ENCODE measurements at regions not wholly inside any gene's neighbourhood (a gene's known extent, or its start where the extent isn't known, plus 50 kb on each side); places are given as distances from the start of the nearest gene placed in this dataset.
"Not testable (repeated sequence)": the region's sequence is repeated elsewhere in the genome, so short reads cannot be mapped to it uniquely, and the experiment has no call there.

DNA sequence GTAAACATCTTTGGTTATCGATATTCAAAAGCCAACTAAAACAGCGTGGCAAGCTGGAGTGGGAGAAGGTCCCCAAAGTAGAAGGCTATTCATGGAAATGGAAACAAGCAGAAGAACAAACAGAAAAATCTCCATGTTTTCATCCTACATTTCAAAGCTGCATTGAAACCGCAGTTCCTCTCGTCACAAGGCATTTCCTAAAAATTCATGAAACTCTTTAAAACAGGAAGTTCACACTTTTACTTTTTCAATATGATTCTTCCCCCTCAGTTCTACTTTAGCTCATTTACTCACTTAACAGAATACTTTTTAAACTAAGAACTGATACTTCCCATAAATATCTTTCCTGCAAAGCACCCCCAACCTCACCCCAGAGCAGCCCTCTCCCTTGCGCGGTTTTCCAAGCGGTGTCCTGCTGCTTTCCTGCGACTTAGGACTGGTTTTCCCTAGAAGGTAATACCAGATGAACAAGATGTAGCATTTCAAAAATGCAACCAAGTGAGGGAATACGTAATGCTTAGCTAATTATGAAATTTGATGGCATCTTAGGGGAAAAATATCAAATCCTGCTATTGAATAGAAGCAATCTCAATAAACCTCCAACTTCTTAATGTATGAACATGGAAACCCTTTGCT, 228.3 kb upstream of the PKN2 start:
- DNase-seq, result no peak

DNA sequence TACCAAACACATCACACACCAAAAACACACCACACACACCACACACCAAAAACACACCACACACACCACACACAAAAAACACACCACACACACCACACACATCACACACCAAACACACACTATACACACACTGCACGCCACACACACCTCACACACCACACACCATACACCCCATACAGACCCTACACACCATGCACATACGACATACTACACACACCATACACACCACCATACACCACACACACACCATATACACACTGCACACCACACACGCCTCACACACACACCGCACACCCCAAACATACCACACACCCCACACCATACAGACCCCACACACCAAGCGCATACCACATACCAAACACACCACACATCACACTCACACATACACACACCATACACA, 226.9 kb upstream of the PKN2 start:
- DNase-seq, result no peak

DNA sequence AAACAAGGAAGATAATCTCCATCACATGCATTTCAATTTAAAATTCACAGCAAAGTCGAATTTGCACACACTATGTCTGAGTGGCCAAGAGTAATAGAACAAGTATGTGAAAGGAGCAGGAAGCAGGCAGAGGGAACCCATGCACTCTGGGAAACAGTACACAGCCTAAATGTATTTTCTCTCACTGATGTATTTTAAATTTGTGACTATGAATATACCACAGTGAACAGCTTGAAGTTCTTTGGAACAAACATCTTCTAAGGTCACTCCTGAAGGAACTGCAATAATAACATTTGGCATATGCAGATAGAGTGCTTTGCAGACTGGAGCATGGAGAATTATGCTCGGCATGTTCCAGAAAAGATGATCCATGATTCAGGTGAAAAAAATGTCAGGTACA, 223.1 kb upstream of the PKN2 start:
- no peak for DNase-seq

DNA sequence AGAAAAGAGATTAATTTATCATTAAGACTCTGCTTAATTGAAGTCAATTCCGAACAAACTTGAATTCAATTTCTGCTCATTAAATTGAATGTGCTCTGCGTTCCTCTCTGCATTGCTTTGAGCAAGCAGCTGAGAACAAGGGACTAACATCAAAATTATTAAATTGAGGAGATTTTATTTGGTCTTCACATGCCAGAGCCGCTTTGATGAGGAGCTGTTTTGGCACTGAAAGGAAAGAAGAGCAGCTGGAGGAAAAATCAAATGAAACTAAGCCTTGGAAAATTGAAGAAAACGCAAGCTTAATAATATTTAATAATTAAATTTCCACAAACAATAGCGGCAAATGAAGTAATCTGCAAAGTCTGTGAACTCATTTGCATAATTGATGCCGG, 222.0 kb upstream of the PKN2 start:
- DNase-seq, result no peak

DNA sequence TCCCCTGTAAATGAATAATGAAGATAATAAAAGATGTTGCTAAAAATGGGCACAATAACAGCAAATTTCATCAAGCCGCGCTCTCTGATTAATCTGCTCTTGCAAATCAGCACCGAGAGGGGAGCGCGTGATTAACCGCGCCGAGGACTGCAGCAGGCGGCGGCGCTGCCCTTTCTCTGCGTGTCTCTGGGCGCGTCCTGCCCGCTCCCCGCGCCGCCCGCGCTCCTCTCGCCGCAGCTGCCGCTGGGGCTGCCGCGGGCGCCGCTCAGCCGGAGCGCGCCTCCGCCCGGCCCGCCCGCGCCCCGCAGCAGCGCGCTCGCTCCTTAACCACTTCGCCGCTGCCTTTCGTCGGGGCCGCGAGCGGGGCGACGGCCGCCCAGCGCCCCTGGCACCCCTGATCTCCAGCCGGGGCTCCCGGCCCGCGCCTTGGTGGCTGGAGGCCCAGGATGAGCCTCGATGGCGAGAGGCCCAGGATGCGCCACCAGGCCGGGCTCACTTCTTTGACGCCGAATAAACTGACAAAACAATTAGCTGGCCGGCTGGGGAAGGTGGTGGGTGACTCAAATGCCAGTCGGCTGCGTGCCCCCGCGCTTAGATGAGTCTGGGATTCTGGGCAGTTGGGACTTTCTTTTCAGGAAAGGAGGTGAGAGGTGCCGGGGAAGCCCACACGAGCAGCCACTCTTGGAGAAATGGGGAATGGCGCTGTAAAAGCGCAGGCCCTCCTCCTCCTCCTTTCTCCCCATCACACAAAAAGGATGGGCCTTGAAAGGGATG, 221.4 kb upstream of the PKN2 start:
- no peak for DNase-seq

DNA sequence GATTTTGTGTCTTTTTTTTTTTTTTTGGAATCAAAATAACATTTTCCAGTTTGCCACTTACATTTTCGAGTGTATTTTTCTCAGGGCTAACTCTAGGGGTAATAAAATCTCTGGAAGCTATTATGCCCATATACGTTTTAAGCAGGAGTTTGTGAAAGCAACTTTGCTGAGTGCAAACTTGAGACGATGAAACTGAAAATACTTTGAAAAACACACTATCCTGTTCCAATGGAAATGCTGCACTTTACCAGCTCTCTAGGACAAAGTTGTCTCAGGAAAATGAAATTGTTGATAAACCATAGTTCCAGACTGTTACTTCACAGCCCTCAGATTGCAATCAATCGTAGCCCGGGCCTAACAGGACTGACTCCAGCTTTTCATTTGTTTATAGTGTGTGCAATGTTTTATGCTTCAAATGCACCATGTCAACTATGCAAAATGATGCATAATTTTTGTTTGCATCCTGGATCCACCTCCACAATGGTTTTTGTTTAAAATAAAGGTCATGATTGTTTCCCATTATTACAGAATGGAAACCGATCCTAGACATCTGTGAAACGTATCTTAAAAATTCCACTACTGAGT, 220.6 kb upstream of the PKN2 start:
- DNase-seq, result no peak

DNA sequence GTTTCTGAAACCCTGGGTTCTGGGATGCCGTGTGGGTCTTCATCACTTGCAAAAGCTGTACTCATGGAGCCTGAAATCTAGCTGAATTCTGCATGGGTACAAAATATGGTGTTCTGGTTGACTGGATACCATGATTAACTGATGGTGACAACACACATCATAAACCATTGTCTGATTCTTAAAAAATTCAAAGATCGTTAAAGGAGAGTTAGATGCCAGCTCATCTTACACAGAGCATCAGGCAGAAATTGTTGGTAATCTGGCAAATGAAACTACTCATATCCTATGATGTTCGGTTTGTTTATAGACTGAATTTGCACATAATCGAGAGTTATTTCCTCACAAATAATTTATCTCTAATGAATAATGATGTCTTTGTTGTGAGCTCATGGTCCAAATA, 218.1 kb upstream of the PKN2 start:
- DNase-seq, result no peak

DNA sequence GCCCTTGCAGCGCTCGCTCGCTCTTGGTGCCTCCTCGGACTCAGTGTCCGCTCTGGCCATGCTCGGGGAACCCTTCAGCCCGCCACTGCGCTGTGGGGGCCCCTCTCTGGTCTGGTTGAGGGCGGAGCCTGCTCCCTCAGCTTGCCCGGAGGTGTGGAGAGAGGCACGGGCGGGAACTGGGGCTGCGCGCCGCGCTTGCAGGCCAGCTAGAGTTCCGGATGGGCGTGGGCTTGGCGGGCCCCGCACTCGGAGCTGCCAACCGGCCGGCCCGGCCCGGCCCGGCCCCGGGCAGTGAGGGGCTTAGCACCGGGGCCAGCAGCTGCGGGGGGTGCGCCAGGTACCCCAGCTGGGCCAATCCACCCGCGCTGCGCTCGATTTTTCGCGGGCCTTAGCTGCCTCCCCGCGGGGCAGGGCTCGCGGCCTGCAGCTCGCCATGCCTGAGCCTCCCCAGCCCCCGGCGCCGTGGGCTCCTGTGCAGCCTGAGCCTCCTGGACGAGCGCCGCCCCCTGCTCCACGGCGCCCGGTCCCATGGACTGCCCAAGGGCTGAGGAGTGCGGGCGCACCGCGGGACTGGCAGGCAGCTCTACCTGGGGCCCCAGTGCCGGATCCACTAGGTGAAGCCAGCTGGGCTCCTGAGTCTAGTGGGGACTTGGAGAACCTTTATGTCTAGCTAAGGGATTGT, 217.0 kb upstream of the PKN2 start:
- DNase-seq, result no peak

DNA sequence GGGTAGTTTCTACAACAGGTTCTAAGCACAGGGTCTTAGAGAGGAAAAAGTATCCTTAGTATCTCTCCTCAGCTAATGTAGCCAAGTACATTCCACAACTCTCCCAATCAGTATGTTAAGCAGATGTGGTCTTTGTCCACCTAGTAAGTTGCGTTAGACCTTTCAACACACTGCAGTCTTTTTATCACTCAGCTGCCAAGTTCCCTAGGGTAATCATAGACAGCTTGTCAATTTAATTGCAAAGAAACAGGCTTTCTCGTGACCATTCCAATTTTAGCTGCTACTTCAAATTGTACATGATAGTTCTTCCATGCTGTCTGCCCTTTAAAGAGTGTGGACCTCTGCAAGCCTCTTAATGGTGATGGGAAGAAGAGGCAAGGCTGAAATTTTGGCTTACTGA, 211.8 kb upstream of the PKN2 start:
- no peak for DNase-seq

DNA sequence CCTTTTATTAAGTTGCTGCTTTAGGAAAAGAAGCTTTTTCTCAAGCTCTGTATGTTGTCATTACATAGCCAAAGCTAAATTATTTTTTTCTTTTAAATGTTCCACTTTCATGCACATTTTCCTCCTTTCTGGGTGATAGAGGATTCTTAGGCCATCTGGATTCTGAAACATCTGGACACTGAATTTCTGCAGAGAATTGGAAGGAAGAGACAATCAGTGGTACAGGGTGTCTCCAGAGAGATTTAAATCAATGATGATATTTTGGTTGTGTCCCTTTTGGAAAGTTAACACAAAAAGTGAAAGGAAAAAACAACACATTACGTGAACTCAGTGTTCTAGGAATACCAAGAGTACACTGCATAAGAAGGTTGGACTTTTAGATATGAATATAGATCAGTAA, 211.4 kb upstream of the PKN2 start:
- no peak for DNase-seq

DNA sequence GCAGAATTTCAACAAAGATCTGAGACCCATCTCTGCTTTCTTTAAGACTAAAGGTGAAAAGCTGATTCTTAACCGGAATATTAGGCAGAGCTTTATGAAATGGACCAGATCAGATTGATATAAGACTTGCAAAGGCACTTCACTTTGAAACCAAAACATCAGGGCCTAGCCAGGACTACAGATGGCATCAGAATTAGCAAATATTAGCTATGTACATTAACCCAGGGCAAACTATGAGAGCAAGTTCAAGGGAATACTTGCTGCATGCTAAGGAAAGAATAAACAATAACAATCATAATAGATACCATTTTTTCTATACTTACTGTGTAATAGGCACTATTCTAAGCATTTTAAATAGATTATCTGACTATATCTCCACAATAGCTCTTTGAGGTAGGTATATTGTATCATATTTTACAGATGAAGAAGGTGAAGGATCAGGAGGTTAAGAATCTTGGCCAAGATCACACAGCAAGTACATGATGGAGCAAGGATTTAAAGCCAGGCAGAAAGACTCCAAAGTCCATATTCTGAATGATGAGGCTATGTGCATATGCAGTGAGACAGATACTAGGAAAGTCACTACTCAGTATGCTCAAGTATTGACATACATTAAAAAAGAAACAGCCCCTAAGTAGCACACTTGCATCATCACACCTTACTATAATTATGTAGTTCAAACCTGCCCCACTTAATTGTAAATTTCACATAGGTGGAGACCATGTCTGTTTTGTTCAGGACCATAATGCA, 209.3 kb upstream of the PKN2 start:
- DNase-seq, result no peak

DNA sequence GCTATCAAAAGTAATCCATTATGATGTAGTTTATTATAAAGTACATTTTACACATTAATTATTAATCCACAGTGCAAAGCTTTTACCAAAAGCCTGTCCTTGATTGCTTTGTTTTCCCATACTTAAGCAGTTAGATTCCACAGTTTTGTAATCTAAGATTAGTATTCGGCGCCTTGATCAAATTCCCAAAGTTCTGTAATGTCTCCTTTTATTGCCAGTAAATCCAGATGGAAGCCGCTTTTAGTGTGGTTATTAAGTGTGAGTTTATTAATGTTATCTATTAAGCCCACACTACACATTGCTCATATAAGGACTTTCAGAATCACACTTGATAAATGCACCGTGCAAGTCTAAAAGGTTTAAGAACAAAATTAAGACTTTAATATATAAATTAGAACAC, 199.2 kb upstream of the PKN2 start:
- DNase-seq, result no peak

DNA sequence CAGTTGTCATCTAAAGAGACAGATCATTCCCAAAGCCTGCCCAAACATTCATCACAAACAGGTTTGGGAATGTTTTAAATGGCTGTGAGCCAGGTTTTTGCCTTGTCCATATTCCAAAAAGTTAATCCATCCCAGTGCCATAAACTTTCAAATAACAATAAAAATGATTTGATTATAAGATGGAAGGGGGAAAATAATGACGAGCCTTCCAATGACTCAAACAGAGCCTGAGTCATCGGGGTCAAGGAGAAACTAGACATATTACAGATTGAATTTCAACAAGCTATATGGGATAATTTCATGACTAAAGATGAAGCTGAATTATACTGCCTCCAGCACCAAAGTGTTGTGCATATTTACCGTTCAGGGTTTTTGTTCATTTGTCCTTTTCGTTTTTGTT, 195.8 kb upstream of the PKN2 start:
- no peak for DNase-seq

DNA sequence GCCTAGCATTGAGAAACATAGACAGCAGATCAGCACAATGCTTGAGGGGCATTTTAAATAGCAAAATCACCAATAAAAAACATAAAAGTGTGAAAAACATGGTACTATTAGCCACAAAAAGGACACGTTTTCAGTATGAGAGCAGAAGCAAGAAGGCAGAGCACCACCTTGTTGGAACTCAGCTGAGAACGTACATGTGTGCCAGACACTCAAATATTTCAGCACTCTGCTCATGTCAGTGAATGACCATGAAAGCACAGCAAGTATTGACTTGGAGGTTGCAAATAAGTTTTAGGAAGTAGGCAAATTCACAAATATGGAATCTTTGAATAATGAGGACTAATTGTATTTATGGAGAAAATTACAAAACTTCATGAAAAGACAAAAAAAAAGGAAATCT, 193.4 kb upstream of the PKN2 start:
- no peak for DNase-seq

DNA sequence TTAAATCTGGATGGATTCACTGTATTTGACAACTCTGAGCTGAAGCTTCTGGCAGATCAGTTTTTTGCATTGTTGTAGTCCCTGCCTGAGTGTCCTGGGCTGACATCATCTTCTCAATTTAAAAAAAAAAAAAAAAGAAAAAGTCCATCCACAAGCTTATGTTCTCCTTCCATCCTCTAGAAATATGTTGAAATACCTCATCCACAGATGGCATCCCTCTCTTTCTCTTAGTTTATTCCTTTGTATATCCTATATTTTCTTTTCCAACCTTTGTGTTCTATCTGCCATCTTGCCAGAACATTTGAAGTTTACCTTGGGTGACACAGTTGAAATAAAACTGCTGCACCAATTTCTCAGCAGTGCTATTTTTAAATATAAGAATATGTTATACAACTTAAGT, 184.4 kb upstream of the PKN2 start:
- no peak for DNase-seq

DNA sequence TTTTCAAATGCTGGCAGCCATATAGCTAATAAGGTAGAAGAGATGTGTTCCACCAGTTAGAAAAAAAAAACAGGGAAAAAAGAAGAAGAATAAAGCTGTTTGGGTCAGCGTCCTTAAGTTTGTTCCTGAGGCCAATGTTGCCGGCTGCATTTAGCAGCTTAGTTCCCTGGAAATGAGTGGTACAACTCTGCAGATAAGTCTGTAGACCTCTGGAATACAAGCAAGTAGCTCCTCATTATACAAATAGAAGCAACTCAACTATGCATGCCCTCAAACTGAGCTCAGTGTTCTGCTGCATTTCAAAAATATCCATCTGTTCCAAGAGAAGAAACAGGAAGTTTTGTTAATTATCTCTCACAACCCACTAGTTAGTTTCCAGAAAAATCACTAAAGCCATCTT, 181.2 kb upstream of the PKN2 start:
- DNase-seq, result no peak

DNA sequence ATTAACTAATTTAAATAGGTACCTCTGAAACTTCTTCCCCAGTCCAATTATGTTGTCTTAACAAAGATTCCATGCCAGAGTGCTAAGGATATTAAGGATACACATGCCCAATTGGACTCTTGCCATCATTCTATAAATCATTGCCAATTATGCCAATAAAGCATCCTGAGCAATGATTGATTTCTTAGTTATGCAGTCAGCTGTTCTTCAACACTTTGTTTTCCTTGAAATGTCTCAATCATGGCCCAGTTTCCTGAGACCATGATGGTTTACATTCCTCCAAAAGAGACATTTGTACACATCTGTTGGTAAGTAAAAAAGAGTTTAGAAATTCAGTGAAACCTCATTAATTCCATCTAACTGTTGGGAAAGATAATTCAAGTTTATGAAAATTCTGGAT, 180.4 kb upstream of the PKN2 start:
- DNase-seq, result no peak

DNA sequence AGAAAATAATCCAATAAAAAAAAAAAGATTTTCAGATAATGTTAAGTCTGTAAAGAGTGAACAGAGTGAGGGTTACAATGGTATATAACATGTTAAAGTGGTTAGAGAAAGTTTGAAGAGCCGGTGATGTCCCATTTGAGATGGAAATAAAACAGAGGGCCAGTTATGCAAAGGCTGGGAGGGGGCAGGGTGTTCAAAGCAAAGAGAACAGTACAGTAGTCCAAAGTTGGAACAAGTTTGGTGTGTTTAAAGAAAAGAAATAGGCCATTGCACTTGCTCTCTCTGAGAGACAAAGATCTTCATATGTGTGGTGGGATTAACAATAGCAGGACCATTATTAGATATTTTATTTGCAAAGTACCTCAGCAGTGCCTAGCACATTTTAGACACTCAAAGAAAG, 179.5 kb upstream of the PKN2 start:
- DNase-seq, result no peak

DNA sequence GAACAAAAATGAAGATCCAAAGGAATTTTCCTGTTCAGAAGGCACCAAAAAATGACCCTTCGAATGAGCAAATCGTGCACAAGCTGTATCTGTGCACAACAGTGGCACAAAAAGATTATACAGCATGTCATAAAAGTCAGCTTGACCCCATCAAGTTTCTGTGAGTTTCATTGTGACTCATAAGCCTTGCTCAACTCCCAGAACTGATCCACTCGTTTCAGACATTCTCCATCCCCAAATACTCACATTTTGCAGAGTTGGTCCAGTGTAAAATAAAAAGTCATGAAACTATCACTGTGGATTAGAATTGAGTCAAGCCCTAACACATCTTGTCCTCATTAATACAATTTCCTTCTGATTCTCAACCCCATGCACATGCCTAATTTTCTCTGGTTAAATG, 174.7 kb upstream of the PKN2 start:
- no peak for DNase-seq

DNA sequence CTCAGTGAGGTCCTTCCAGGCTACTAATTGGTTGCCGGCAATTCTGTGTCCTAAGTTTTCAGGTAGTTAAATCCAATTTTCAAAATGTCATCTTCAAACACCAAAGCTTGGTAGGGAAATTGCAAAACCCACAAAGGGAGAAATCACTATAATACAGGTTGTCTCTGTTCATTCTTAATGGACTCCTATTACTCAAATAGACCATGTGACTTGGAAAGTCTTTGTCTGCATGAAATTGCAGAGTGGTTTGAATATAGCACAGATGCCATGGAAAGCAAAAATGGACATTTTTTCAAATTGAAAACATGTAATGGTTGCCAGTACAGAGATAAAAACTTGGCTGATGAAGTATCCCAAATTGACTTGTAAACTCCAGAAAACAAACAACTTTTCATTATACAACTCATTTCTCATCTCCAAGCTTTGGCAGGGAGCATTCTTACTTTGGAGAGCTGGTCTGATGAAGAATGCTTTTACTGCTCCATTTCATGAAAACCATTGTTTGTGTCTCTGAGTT, 169.5 kb upstream of the PKN2 start:
- no peak for DNase-seq

DNA sequence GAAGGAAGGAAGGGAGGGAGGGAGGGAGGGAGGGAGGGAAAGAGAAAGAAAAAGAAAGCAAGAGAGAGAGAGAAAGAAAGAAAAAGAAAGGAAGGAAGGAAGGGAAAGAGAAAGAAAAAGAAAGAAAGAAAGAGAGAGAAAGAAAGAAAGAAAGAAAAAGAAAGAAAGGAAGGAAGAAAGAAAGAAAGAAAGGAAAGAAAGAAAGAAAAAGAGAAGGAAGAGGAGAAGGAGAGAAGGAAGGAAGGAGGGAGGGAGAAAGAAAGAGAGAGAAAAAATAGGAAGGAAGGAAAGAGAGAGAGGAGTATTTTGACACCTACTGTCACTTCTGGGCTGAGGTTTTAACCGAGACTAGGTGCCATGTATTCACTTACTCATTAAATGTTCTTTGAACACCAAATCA, 166.6 kb upstream of the PKN2 start:
- not testable (repeated sequence) for DNase-seq

DNA sequence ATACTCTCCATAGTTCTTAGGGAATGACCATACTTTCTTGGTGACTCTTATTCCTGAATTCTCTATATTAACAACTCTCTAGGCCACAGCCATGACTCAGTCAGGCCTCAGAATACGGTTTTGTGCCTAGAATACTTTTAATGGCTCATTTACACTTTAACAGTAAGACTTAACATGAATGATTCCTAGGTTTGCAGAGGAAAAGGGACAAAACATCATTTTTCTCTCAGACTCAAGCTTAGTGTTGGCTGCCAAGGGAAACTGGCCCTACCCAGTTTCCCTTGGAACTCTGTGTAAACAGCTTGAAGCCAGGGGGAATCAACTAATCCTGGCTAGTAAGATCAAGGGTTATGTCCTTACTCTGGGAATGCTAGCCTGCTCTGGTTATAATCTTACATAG, 164.9 kb upstream of the PKN2 start:
- DNase-seq, result no peak
